Vagina (tissue), 2 donors: ENCODE measurements at regions not wholly inside any gene's neighbourhood (a gene's known extent, or its start where the extent isn't known, plus 50 kb on each side); places are given as distances from the start of the nearest gene placed in this dataset.

Experiments used
- DNase-seq, 2 donors: peaks; one replicate each; pipeline ENCODE4 v3.0.0-alpha.2; 2017; ENCODE audit errors: extremely low spot score in 2 of 2
- H3K27ac ChIP-seq: fragments of 200-600 bp; sonication (generic); one replicate; pipeline ENCODE4 v1.5.1; 2019
- H3K27me3 ChIP-seq: fragments of 200-600 bp; sonication (generic); one replicate; pipeline ENCODE4 v1.5.1; 2019
- H3K36me3 ChIP-seq, 2 donors: fragments of 200-600 bp; sonication (generic); one replicate each; pipeline ENCODE4 v1.5.1; 2017 to 2019
- H3K4me1 ChIP-seq: fragments of 200-600 bp; sonication (generic); one replicate; pipeline ENCODE4 v1.5.1; 2019
- H3K4me3 ChIP-seq, 2 donors: fragments of 200-600 bp; sonication (generic); 1 replicate in 1 of 2; 2 replicates in 1 of 2; pipeline ENCODE4 v1.5.1; 2016 to 2019
- H3K9me3 ChIP-seq: fragments of 200-600 bp; sonication (generic); one replicate; pipeline ENCODE4 v1.5.1; 2019
- POLR2A ChIP-seq, 2 donors: fragments of 450-650 bp; IDR thresholded peaks; one replicate each; pipeline ENCODE4 v1.6.1; 2017; ENCODE audit warnings: antibody characterized with exemption in 2 of 2, mild to moderate bottlenecking in 2 of 2, moderate library complexity in 2 of 2
- POLR2AphosphoS5 ChIP-seq, 2 donors: sonication (generic); formaldehyde crosslinking; IDR thresholded peaks; one replicate each; pipeline ENCODE4 v1.9.0; 2017; ENCODE audit warnings: antibody characterized with exemption in 2 of 2, mild to moderate bottlenecking in 2 of 2, low read depth in 1 of 2; ENCODE audit not compliant: insufficient read depth in 1 of 2
- intact Hi-C: fragments of 100-400 bp; cut with DNase I; formaldehyde crosslinking; loops from one replicate; pipeline ENCODE4 v1.15.1; 2023
- TF ChIP-seq, protein P1 (sequence below), 3 experiments: fragments of 450-650 bp in 2 of 3; fragments of 200-600 bp in 1 of 3; sonication (generic) in 1 of 3; IDR thresholded peaks; one replicate each; pipeline ENCODE4 v1.5.1; 2017 to 2019; ENCODE audit warnings: antibody characterized with exemption in 3 of 3, mild to moderate bottlenecking in 2 of 3, moderate library complexity in 2 of 3

GRCh38 chr6:167711211-167711610 lies 115.5 kb upstream of the AFDN start:
- H3K27me3 ChIP-seq = no peaks in the 10 kb centered on the region
- no peaks in the 10 kb centered on the region for H3K9me3 ChIP-seq
- H3K27ac ChIP-seq = no peak overlapping the region
- intact Hi-C loops = no loop called here
- H3K4me3 ChIP-seq = no peak overlapping the region
- H3K36me3 ChIP-seq = no peaks in the 10 kb centered on the region
- TF ChIP-seq POLR2A (IDR thresholded peaks at IDR 0.05) = no peak
- TF ChIP-seq, protein P1, sequence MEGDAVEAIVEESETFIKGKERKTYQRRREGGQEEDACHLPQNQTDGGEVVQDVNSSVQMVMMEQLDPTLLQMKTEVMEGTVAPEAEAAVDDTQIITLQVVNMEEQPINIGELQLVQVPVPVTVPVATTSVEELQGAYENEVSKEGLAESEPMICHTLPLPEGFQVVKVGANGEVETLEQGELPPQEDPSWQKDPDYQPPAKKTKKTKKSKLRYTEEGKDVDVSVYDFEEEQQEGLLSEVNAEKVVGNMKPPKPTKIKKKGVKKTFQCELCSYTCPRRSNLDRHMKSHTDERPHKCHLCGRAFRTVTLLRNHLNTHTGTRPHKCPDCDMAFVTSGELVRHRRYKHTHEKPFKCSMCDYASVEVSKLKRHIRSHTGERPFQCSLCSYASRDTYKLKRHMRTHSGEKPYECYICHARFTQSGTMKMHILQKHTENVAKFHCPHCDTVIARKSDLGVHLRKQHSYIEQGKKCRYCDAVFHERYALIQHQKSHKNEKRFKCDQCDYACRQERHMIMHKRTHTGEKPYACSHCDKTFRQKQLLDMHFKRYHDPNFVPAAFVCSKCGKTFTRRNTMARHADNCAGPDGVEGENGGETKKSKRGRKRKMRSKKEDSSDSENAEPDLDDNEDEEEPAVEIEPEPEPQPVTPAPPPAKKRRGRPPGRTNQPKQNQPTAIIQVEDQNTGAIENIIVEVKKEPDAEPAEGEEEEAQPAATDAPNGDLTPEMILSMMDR (IDR thresholded peaks at IDR 0.05) = no peak
- no peak for TF ChIP-seq POLR2AphosphoS5 (IDR thresholded peaks at IDR 0.05; ENCODE audit: insufficient read depth in 1 of 2, low read depth in 1 of 2)
- H3K4me1 ChIP-seq = no peaks in the 10 kb centered on the region
- no peak for DNase-seq

DNA sequence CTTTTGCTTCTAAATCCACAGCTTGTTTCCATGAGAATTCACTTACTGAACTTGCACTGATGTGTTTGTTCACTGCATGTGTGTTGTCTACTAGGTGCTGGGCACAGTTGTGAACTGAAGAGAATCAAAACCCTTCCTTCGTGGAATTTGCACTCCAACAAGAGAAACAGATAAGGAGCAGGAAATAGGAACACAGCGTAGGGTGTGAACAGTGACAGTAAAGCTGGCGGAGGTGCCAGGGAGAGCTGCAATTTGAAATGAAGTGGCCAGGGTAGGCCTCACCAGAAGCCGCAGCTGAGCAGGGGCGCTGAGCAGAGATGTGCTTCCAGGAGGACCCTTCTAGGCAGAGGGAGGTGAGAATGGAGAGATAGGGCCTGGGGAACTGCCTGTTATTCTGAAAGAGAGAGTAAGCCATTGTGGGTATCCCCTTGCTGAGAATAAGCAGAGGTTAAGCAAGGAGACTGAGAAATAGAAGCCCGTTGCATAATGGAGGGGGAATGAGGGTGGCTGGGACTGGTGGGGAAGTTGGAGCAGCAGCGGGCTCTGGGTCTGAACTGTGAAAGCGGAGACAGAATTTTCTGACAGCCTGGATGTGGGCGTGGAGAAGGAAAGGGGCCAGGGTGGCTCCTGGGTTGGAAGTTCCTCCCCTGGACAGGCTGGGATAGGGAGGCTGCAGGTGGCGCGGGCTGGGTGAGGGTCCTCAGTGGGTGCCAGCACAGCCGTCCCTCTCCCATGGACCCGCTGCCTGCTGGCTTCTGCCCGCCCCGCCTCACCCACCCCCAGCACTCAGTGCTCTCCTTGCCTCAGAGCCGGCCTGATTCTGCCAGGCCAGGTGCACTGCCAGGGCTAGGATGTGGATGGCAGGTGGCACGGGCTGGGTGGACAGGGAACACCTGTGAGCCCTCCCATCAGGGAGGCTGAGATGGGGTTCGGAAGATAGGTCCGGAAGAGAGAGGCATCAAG lies 114.7 kb upstream of the AFDN start:
- H3K4me3 ChIP-seq = no peak overlapping the region
- H3K9me3 ChIP-seq = no peaks in the 10 kb centered on the region
- H3K4me1 ChIP-seq = no peaks in the 10 kb centered on the region
- no peak for TF ChIP-seq POLR2AphosphoS5 (IDR thresholded peaks at IDR 0.05; ENCODE audit: insufficient read depth in 1 of 2, low read depth in 1 of 2)
- TF ChIP-seq POLR2A (IDR thresholded peaks at IDR 0.05) = no peak
- TF ChIP-seq, protein P1 (IDR thresholded peaks at IDR 0.05) = no peak
- H3K27ac ChIP-seq = no peak overlapping the region
- H3K36me3 ChIP-seq = no peaks in the 10 kb centered on the region
- no peak for DNase-seq
- no peaks in the 10 kb centered on the region for H3K27me3 ChIP-seq
- intact Hi-C loops = no loop called here

DNA sequence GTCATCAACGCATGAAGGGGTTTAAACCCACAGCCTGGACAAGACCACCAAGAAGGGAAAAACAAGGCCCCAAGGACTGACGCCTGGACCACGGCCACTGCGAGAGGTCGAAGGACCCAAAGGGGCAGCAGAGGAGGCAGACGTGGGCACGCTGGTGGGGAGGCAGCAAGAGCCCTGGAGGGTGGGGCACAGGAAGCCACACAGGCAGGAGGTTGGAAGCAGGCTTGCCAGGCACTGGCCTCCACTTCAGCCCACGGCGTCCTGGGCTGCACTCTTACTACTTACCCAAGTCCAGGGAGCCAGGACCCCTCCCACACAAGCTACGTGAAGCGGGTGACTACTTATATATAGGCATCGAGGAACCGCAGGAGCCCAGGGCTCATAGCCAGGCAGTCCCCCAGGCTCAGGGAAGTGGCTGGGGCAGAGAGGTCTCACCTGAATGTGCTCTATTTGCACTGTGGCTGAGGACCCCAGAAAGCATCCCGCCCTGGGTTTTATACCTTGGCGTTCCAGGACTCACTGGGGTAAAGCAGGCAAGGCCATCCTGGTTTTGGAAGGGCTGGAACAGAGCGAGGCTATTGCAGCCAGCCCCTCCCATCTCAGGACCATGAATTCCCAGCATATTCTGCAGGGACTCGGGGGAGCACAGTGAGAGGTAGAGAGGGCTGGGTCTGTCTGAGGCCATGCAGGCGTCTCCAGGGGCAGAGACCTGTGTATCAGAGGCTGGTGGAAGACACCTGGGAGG lies 113.8 kb upstream of the AFDN start:
- Histone ChIP-seq H3K27ac (no peak overlapping the region), H3K27me3 (no peaks in the 10 kb centered on the region), H3K36me3 (no peaks in the 10 kb centered on the region), H3K4me3 (no peak overlapping the region), H3K9me3 (no peaks in the 10 kb centered on the region), H3K4me1 (no peaks in the 10 kb centered on the region)
- intact Hi-C loops = no loop called here
- DNase-seq = no peak
- TF ChIP-seq POLR2AphosphoS5 (IDR thresholded peaks at IDR 0.05; ENCODE audit: insufficient read depth in 1 of 2, low read depth in 1 of 2) (no peak), POLR2A (IDR thresholded peaks at IDR 0.05) (no peak)
- TF ChIP-seq, protein P1 (IDR thresholded peaks at IDR 0.05) = no peak

DNA sequence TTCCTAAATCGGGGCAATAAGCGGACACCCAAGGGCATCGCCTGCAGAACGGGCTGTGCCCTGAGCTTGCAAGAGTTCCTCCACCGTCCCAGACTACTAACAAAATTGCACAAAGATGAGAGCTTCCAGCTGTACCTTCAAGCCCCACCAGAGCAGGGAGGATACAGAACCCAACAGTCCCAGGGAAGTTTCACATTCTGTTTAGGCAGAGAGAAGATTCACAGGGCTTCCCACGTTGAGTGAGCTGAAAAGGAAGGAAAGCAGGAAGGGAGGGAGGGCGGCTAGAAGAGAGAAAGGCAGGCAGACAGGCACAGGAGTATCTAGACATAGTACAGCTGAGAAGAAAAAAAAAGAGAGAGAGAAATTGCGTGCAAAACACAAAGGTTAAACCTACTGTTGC lies 112.6 kb upstream of the AFDN start:
- no peak for DNase-seq
- Histone ChIP-seq H3K27me3 (no peaks in the 10 kb centered on the region), H3K4me3 (no peak overlapping the region), H3K4me1 (no peaks in the 10 kb centered on the region), H3K9me3 (no peaks in the 10 kb centered on the region), H3K36me3 (no peaks in the 10 kb centered on the region), H3K27ac (no peak overlapping the region)
- intact Hi-C loops = no loop called here
- TF ChIP-seq POLR2AphosphoS5 (IDR thresholded peaks at IDR 0.05; ENCODE audit: insufficient read depth in 1 of 2, low read depth in 1 of 2) (no peak), POLR2A (IDR thresholded peaks at IDR 0.05) (no peak)
- TF ChIP-seq, protein P1 (IDR thresholded peaks at IDR 0.05) = no peak
